HG03159 (cell line): ENCODE measurements at regions not wholly inside any gene's neighbourhood (a gene's known extent, or its start where the extent isn't known, plus 50 kb on each side); places are given as distances from the start of the nearest gene placed in this dataset.

Experiments used
- ATAC-seq: cut with Tn5 transposase; IDR thresholded peaks from one replicate; pipeline ENCODE4 v1.9.1; 2021; ENCODE audit warnings: mild to moderate bottlenecking, moderate library complexity; ENCODE audit not compliant: unreplicated experiment

DNA sequence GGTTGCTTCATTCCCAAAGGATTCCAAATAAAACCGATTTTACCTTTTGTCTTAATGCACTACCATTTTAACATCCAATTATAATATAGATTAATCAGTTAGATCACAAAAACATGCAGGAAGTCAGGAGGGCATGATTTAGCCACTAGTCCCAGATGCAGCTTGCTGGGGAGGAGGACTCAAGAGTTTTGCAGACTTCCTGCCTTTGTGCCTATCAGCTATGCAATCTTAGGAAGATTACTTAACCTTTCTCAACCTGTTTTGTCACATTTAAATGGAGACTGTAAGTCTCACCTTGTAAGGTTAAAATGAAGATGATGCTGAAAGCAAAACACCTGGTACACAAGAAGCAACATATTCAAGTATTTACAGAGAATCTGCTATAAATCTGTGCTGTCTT lies 242.4 kb upstream of the GOLIM4 start:
- no peak for ATAC-seq

DNA sequence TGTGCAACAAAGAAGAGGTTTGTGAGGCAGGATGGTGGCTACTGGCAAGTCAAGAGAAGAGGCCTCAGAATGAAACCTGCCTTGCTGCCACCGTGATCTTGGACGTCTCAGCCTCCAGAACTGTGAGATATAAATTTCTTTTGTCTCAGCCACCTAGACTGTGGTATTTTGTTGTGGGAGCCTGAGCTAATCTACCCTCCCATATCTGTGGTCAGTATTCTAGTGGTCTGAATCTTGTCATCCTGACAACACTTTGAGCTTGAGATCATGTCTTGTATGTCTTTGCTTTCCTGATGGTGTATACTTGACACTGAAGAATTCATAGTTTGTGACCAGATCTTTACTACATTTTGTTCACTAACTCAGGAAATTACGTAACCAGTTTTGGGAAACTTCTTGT lies 240.6 kb upstream of the GOLIM4 start:
- ATAC-seq = no peak

DNA sequence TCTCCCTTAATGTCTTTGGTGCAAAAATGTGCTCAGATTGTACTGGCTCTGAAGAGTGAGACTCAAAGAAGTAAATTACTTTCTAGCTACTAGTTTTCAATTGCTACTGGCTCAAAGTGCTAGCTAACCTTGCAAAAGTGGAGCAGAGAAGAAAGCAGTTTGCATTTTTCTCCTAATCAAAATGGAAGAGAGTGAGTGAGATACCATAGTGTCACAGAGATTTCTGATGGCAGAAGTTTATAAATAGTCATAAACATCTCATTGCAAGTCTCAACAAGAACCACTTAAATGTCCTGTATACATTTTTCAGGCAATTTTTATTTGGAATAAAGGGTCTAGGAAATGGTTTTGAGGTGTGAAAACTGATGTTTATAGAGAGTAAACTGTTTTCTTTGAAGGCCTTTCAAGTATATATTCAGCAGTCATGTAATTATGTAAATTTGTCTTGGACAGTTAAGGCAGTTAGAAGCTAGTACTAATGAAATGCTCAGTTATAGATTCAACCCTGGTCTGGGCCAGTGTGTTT lies 237.7 kb upstream of the GOLIM4 start:
- ATAC-seq = no peak

DNA sequence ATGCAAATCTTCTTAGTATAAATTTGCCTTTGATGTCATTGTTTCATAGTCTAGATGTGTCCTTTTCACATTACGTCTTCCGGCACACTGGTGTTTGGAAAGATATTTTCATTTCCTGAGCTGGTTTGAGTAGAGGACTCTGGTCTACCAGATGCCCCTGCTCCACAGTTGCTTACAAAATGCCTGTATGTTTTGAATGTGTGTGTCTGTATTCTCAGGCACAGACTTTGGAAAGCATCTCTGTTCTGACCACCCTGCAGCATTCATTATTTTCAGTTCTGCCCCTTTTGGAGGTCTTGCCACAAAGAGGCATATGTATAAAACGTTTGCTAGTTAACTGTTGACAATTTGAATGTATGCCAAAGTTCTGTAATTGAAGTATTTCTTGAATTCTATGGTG lies 236.0 kb upstream of the GOLIM4 start:
- no peak for ATAC-seq

DNA sequence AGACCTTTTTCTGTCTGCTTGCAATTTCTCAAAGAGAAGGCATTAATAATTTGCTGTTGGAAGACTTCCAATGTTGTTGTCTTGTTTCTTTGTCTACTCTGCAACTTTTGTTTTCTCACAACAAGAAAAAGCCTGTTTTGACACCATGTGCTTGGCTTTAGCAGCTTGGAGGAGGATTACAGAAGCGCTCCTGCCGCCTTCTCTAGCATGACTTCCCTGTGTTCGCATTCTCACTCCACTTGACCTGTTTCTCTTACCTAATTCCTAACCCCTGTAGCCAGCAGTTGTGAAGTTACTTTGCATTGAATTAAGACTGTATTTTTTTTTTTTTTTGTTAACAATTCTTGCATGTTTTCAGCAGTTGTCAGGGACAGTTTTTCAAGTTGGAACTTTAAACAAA lies 235.3 kb upstream of the GOLIM4 start:
- no peak for ATAC-seq

DNA sequence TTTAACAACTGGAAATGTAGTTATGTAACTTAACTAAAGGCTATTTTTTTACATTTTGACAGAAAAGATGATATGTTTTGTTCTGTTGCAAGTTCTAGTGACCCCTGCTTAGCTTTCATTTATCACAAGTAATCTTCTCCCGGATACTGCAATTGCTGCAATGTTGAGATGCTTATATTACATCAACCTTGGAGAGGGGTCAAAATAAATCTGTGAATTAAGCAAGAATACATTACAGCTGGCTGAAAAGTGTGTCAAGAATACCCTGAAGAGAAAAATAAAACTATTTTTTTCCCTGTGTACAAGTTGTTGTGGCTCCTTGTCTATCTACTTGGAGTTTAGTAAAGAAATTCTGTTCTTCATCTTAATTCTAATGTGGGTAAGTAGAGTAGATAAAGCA lies 232.1 kb upstream of the GOLIM4 start:
- ATAC-seq = no peak

DNA sequence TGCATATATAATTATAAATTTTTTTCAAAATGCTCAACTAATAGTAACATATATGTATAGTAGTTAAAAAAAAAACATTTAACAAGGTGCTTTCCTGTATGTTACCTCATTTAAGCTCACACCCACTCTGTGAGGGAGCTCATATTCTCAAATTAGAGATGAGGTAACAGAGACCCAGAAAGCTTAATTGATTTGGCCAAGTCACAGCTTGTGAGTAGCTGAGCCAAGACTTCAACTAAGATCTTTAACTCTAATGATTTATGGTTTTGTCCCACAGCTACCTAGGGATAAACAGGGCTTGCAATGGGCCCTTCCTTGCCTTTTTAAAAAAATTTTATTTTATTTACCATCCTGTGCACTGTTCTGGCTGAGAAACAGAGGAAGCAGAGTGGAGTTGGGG lies 230.0 kb upstream of the GOLIM4 start:
- no peak for ATAC-seq

DNA sequence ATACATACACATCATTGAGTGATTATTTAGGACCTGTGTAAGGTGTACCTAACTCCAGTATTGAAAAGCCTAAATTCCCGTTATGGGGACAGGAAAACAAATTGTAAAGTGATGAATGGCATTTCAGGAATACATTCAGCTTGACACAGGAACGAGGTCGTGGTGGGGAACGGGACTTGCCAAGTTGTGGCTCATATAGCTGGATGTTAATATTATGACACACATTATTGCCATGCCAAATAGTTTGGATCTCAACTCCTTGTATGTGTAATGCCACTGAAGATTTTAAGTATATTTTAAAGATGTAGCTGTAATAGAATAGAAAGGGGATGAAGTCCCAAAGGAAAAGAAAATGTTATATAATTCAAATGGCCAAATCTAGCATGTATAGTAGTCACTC lies 227.2 kb upstream of the GOLIM4 start:
- ATAC-seq = no peak

DNA sequence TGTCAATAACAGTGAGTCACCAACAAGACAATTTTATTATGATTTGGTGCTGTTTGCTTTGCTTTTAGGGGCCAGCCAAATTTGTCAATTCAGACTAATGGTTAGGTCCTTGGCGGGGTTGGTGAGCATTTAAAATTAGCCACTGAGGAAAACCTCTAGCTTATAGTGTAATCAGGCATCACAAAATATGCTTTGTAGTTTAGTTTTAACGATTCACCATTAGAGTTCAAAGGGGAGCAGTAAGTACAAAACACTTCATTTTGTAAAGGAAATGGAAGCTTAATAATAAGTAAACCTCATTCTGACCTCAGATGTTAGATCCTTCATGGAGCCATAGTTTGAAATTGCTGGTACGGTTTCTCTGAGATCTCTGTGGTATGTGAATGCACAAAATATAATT lies 218.4 kb upstream of the GOLIM4 start:
- no peak for ATAC-seq

DNA sequence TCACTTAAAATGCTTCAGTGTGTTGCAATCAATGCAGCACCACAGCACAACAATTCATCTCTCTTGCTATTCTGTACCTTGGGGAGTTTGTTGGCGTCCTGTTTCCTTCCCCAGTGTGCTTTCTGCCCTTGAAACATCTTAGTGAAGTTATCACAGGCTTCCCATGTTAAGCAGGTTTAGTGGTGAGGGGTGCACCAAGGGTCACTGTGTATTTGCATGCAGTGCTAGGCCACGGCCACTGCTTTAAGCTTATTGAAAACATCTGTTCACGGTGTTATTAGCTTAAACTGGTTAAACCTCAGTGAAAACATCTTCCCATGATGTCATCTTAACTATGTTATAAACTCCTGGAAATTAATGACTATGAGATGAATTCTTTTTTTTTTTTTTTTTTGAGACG lies 217.3 kb upstream of the GOLIM4 start:
- ATAC-seq = no peak

DNA sequence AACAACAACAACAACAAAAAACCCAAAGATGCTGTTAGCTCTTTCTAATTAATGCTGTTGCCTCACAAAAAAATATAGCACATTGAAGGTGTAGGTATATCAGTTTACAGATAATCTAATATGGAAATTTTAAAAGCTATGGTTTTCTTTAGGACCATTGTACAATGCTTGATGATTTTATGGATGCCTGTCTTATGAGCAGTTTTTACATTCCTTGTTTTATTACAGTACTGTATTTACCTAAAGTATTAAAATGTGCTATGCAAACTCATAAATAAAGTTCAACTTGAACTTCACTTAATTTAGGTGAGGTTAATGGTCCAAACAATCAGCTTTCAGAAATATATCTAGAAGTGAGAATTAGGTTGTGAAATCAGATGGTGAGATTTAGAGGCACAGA lies 212.2 kb upstream of the GOLIM4 start:
- ATAC-seq = no peak

DNA sequence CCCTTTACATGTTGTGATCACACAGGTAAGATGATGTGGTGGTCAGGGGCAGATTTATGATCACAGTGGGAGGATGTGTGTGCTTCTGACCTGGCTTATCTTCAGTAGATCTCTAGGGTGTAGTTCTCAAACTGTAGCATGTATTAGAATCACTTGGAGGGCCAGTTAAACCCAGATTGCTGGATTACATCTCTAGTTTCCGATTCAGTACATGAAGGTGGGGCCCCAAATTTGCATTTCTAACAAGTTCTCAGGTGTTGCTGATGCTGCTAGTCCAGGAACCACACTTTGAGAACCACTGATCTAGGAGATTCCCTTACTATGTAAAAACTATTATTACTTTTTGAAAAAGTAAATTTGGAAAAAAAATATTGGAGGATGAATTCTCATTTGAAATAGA lies 199.3 kb upstream of the GOLIM4 start:
- no peak for ATAC-seq

DNA sequence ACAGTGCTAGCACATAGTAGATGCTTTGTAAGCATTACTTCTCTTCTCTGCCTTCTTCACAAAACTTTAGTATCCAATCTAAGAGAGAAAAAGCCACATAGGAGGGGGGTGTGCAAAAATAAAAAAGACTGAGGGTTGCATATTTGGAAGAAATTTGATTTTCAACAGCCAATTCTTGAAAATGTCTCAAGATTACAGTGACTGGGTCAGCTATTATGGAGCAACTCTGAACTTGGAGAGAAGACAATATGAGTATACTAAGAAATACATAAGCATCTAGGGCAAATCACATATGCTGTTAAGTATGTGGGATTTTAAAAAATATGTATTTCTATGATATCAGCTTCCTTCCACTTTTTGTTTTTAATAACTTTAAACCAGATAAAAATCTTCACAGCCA lies 196.6 kb upstream of the GOLIM4 start:
- no peak for ATAC-seq

DNA sequence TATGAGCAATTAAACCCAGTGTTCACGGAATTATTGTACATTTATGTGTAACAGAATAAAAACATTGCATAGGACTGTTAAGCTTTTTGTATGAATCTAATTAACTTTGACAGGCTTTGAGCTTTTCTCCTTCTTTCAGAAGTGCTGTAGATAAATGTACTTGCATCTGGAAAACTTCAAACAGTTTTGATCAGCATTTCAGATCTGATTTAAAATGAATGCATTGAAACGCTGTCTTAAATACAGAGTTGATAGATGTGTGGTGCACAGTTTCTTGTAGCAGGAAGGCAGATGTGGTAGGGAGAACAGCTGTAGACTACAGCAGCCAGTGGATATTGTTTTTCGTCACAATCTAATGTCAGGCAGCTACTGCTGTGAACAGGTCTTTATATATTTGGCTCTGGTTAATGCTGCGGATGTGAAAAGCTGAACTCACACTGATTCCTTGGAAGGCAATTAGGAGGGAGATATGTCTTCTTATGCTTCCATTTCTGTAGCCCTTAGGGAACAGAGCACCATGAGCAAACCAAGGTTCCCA lies 193.8 kb upstream of the GOLIM4 start:
- no peak for ATAC-seq

DNA sequence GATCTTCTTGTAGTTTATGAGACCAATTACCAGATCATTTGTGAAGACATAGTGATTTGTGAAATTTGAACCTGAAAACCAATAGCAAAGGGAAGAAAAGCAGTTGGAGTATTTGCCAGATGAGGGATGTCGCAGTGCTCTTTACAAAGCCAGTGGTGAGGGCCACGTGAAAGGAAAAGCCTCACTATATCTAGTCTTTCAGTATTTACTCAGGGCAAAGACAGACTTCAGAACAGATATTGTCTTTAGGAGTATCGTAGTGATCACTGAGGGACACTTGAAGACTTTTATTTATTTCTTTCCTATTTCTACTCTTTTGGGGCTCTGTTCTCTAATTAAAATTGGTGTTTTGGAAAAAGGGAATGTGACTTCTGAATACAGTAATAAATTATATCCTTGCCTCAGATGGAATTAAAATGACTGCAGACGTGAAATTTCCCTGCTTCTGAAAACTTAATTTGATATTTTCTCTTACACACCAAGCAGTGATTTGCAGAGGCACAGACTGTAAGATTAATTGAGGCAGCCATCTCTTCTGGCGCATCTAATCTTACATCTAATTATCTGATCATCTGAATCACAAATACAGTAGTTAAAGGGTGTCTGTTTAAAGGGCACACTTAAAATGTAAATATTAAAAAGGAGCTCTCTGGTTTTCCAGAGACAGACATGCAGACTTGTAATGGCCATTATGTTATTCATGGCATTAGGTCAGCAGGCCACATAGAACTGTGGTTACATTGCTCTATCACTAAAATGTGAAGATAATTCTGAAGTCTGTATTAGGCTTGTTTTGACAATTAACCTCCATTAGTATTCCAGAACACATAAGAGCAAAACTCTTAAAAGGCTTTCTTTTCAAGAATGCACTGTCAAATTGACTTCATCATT lies 193.0 kb upstream of the GOLIM4 start:
- ATAC-seq = no peak

DNA sequence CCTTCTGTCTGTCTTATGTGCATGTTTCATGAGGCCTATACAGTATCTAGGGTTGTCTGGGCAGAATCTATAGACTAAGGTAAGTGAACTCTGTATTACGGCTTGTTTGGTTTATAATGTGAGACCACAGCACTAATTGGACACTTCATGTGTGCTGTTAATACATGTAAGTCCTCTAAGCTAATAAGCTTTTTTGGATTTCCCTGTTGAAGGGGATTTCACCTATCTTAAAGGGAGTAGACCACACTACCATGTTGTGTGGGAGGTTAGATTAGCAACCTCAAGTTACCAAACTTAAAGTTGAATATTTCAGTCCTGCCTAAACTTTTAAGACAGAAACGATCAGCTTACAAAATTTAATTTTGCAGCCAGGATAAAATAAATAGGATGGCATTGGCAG lies 189.8 kb upstream of the GOLIM4 start:
- no peak for ATAC-seq

DNA sequence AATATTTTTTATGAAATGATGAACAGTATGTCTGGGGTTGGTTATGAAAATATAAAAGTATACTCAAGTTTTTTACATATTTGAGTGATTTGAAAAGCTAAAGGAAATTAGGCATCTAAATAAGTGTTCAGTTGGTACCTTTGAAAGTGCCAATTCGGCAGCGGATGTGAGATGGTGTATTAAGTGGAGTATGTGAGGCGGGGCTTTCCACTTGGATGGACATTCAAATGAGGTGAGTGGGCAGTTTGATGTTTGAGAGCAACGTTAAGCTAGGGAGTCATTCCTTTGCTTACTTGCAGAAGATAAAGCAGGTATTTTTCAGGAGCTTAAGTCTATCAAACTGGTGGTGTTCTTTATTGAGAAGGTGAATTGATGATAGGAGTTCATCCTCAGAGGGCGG lies 189.0 kb upstream of the GOLIM4 start:
- no peak for ATAC-seq

DNA sequence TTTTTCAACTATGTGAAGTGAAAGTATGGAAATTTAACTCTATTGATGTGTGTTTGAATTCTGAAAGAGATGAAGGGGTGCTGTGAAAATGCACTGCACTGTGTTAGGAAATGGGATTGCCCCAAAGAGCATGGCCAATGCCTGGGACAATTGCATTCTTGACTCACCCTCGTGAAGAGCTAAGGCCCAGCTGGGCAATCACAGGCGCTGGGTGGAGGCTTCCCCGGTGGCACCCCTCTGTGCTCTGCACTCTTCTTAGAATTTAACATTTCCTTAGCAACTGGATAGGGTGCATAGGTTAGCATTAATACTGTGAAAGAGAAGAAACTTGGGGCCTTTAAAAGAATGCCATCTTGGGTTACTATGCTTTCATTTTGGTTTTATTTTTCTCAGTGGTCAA lies 179.9 kb upstream of the GOLIM4 start:
- ATAC-seq = no peak

DNA sequence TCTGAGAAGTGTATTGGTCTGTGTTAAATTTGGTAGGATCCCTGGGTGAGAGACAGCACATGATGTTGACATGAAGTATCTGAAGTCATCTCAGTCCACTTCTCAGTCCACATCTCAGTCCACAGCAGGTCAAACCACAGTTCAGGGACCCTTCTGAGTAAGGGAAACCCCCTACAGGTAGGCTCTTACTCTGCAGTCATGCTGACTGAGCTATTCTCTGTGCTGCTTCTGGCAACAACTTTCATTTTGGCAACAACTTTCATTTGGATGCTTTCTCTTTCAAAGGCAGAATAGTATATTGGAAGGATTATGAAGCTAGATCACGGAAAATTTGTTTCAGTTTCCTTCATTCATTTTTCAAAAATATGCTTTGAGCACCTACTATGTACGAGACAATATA lies 178.2 kb upstream of the GOLIM4 start:
- ATAC-seq = peak; percentile 79

DNA sequence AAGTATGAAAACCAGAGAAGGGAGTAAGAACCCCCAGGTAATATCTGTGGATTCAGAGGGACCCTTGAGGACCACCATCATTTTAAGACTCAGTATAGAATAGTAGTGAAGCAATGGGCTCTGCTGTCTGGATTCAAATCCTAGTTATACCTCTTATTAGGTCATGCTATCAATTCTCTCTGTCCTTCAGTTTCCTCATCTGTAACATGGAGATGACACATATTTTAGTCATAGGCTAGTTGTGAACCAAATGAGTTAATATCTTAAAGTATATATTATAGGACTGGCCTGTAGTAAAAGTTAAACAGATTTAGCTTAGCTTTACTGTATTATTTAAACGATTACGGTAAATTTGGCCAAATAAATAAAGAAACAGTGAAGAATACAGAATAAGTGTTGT lies 177.3 kb upstream of the GOLIM4 start:
- no peak for ATAC-seq

DNA sequence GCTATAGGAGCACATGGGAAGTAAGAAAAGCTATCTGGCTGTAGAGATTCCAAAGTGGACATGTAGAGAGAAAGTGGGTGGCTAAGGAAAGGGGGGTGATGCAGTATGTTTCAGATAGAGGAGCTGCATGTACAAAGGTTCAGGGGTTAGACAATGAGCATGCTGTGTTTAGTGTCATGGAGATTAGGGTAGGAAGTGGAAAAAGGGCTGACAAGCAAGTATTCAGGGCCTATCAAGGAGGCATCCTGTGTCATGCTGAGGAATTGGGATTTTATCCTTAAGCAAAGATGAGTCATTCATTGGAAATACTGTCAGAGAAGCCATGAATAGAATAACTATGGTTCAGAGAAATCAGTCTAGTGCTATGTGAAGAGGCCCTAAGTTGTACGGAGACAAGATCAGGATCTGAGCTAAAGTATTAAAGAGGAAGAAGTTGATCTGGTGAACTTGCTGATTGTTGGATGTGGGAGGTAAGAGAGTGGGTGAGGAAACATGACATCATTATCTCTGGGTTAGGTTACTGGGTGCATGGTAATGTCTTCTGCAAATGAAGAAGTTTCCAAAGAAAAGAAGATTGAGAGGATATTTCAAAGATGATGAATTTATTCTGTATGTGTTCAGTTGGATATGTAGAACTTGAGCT lies 176.7 kb upstream of the GOLIM4 start:
- ATAC-seq = no peak

DNA sequence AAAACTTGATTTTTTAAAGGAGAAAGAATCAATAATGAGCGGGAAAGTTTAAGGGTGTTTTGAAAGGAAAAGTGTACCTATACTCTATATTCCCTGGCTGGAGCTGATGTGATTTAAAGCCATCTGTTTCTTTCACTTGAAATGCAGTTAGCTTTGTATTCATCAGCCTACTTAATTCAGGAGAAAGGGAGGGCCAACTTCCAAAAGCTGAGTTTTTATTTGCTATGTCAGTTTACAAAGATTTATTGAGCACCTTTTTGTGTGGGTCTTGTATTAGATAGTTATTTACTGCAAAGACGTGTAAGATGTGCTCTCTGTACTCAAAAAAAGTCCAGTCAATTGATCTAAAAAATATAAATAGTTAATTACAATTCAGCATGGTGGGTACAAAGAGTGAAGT lies 176.2 kb upstream of the GOLIM4 start:
- no peak for ATAC-seq
